Keratinocyte (primary cell): ENCODE measurements at regions not wholly inside any gene's neighbourhood (a gene's known extent, or its start where the extent isn't known, plus 50 kb on each side); places are given as distances from the start of the nearest gene placed in this dataset.

Experiments used
- CTCF ChIP-seq, 3 experiments: IDR thresholded peaks in 1 of 3; conservative IDR thresholded peaks in 1 of 3; optimal IDR thresholded peaks in 1 of 3; 2 replicates in 2 of 3; 3 replicates in 1 of 3; pipeline versions ENCODE3 to v1.5.1; 2011; ENCODE audit warnings: low read length in 3 of 3, mild to moderate bottlenecking in 3 of 3, moderate library complexity in 2 of 3, control low read depth in 1 of 3, inconsistent platforms in 1 of 3; ENCODE audit not compliant: insufficient read depth in 2 of 3; ENCODE audit errors: extremely low read depth in 1 of 3
- EZH2 ChIP-seq: IDR thresholded peaks from one replicate; pipeline ENCODE4 v1.6.1; 2012; ENCODE audit warnings: inconsistent platforms, mild to moderate bottlenecking, low read length, moderate library complexity

- TF ChIP-seq EZH2: no peak
- no peak for TF ChIP-seq CTCF (optimal IDR thresholded peaks at IDR 0.05 in 1 of 3, IDR thresholded peaks at IDR 0.05 in 1 of 3, conservative IDR thresholded peaks at IDR 0.05 in 1 of 3; ENCODE audit: extremely low read depth in 1 of 3, insufficient read depth in 2 of 3, low read length in 3 of 3)
These were observed 241.5 kb upstream of the MYT1L start for GRCh38 chr2:2572393-2573204.
